ENCODE measurements at regions not wholly inside any gene's neighbourhood (a gene's known extent, or its start where the extent isn't known, plus 50 kb on each side); places are given as distances from the start of the nearest gene placed in this dataset.

GRCh38 chr9:13524245-13524644 is 244.8 kb upstream of the MPDZ start:
- Histone ChIP-seq H3K4me2 (ENCODE audit: control insufficient read depth, insufficient read depth) (no peak overlapping the region), H3K27me3 (replicated peaks in 1 of 2; ENCODE audit: control insufficient read depth in 2 of 2, insufficient read depth in 2 of 2, low read length in 1 of 2) (no peaks in the 10 kb centered on the region), H4K20me1 (ENCODE audit: control insufficient read depth, insufficient read depth) (no peaks in the 10 kb centered on the region), H3K9me3 (replicated peaks; ENCODE audit: control insufficient read depth, insufficient read depth, low read length) (no peaks in the 10 kb centered on the region), H3K9ac (ENCODE audit: control insufficient read depth, insufficient read depth, low read length) (no peak overlapping the region), H3K4me3 (no peak overlapping the region), H3K79me2 (ENCODE audit: control insufficient read depth, insufficient read depth, low read length) (no peaks in the 10 kb centered on the region), H2AFZ (ENCODE audit: control insufficient read depth, low read depth, low read length) (no peak overlapping the region), H3K27ac (ENCODE audit: control insufficient read depth, insufficient read depth) (no peak overlapping the region), H3K4me1 (ENCODE audit: control insufficient read depth, insufficient read depth, low read length) (no peaks in the 10 kb centered on the region), H3K36me3 (ENCODE audit: control insufficient read depth in 2 of 2, insufficient read depth in 2 of 2, low read length in 1 of 2) (no peaks in the 10 kb centered on the region)
- in situ Hi-C loops (cut with MboI) = no loop called here
- BruUV-seq (replicated peaks) = no TSS peak
- WGBS (ENCODE audit: insufficient coverage, insufficient replicate concordance, low lambda C conversion rate, missing lambda C conversion rate) = 9% methylated on average over 9 of the region's 9 CpGs
- no peak for TF ChIP-seq ZBED1 (IDR thresholded peaks at IDR 0.05; ENCODE audit: borderline replicate concordance)
- intact Hi-C loops (cut with micrococcal nuclease; ENCODE audit: unreplicated experiment) = no loop called here
- no peak for FAIRE-seq
- DNase-seq (ENCODE audit: low read depth, low spot score) = no peak
- ATAC-seq = no peak
- CTCF ChIA-PET = no interaction called here
- SMC1A ChIA-PET (ENCODE audit: uncharacterized antibody, unreplicated experiment) = no interaction called here
- POLR2A ChIA-PET = no interaction called here
- RAD21 ChIA-PET (ENCODE audit: unreplicated experiment) = no interaction called here

- SMC1A ChIA-PET (ENCODE audit: uncharacterized antibody, unreplicated experiment) = no interaction called here
- RAD21 ChIA-PET (ENCODE audit: unreplicated experiment) = no interaction called here
- Histone ChIP-seq H3K9me3 (replicated peaks; ENCODE audit: control insufficient read depth, insufficient read depth, low read length) (no peaks in the 10 kb centered on the region), H4K20me1 (ENCODE audit: control insufficient read depth, insufficient read depth) (no peaks in the 10 kb centered on the region), H3K4me2 (ENCODE audit: control insufficient read depth, insufficient read depth) (no peak overlapping the region), H3K4me3 (no peak overlapping the region), H3K27me3 (replicated peaks in 1 of 2; ENCODE audit: control insufficient read depth in 2 of 2, insufficient read depth in 2 of 2, low read length in 1 of 2) (no peaks in the 10 kb centered on the region), H3K27ac (ENCODE audit: control insufficient read depth, insufficient read depth) (no peak overlapping the region), H3K36me3 (ENCODE audit: control insufficient read depth in 2 of 2, insufficient read depth in 2 of 2, low read length in 1 of 2) (no peaks in the 10 kb centered on the region), H3K4me1 (ENCODE audit: control insufficient read depth, insufficient read depth, low read length) (no peaks in the 10 kb centered on the region), H3K9ac (ENCODE audit: control insufficient read depth, insufficient read depth, low read length) (no peak overlapping the region), H2AFZ (ENCODE audit: control insufficient read depth, low read depth, low read length) (no peak overlapping the region), H3K79me2 (ENCODE audit: control insufficient read depth, insufficient read depth, low read length) (no peaks in the 10 kb centered on the region)
- no peak for DNase-seq (ENCODE audit: low read depth, low spot score)
- BruUV-seq (replicated peaks) = no TSS peak
- in situ Hi-C loops (cut with MboI) = no loop called here
- no peak for ATAC-seq
- TF ChIP-seq ETV6 (conservative IDR thresholded peaks at IDR 0.05 in 1 of 2, IDR thresholded peaks at IDR 0.05 in 1 of 2; ENCODE audit: borderline replicate concordance in 1 of 2, low read depth in 1 of 2) (no peak), ESRRA (IDR thresholded peaks at IDR 0.05; ENCODE audit: low read length) (no peak), TCF3 (IDR thresholded peaks at IDR 0.05; ENCODE audit: borderline replicate concordance, insufficient read depth, low read depth, low read length) (no peak), ZZZ3 (IDR thresholded peaks at IDR 0.05; ENCODE audit: control insufficient read depth, insufficient read length, low read depth) (no peak), ATF7 (IDR thresholded peaks at IDR 0.05; ENCODE audit: low read depth) (no peak), FOXK2 (IDR thresholded peaks at IDR 0.05) (no peak), TCF12 (IDR thresholded peaks at IDR 0.05; ENCODE audit: low read depth, low read length) (no peak), POLR2AphosphoS5 (IDR thresholded peaks at IDR 0.05; ENCODE audit: low read length) (no peak), STAT1 (conservative IDR thresholded peaks at IDR 0.05) (no peak)
- WGBS (ENCODE audit: insufficient coverage, insufficient replicate concordance, low lambda C conversion rate, missing lambda C conversion rate) = 36% methylated on average over 2 of the region's 2 CpGs
- intact Hi-C loops (cut with micrococcal nuclease; ENCODE audit: unreplicated experiment) = no loop called here
- POLR2A ChIA-PET = no interaction called here
- FAIRE-seq = no peak
- CTCF ChIA-PET = no interaction called here
These were observed 240.6 kb upstream of the MPDZ start for GRCh38 chr9:13520069-13520468.
